AG10803 (cell line): ENCODE measurements at regions not wholly inside any gene's neighbourhood (a gene's known extent, or its start where the extent isn't known, plus 50 kb on each side); places are given as distances from the start of the nearest gene placed in this dataset.

Experiments used
- DNase-seq: peaks from one replicate; pipeline ENCODE4 v3.0.0; 2010; ENCODE audit warnings: low read depth
- H3K4me3 ChIP-seq: 2 replicates; pipeline ENCODE4 v1.5.1; 2011; ENCODE audit warnings: mild to moderate bottlenecking, low read length, control low read depth
- TF ChIP-seq, protein P1 (sequence below): conservative IDR thresholded peaks from 2 replicates; pipeline ENCODE4 v1.5.1; 2011; ENCODE audit warnings: mild to moderate bottlenecking, low read length, control low read depth, inconsistent platforms

DNA sequence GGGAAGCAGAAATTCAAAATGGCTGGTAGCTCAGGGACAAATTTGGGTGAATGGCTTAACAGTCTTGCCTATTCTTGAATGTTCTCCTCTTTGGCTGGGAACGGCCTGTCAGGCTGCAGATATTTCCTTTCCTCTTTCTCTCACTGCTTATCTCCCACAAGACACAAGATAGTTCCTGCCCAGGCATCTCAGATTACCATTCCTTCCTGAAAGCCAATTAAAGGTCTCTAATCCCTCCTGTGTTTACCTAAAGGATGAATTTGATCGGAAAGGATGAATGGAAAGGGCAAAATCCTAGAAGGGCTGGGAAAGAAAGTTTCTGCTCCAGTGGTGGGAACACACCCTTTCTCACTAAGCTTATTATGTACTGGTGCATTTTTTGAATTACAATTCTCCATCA is 95.9 kb upstream of the JAG1 start:
- TF ChIP-seq, protein P1, sequence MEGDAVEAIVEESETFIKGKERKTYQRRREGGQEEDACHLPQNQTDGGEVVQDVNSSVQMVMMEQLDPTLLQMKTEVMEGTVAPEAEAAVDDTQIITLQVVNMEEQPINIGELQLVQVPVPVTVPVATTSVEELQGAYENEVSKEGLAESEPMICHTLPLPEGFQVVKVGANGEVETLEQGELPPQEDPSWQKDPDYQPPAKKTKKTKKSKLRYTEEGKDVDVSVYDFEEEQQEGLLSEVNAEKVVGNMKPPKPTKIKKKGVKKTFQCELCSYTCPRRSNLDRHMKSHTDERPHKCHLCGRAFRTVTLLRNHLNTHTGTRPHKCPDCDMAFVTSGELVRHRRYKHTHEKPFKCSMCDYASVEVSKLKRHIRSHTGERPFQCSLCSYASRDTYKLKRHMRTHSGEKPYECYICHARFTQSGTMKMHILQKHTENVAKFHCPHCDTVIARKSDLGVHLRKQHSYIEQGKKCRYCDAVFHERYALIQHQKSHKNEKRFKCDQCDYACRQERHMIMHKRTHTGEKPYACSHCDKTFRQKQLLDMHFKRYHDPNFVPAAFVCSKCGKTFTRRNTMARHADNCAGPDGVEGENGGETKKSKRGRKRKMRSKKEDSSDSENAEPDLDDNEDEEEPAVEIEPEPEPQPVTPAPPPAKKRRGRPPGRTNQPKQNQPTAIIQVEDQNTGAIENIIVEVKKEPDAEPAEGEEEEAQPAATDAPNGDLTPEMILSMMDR: no peak
- H3K4me3 ChIP-seq: no peak overlapping the region
- DNase-seq: no peak

DNA sequence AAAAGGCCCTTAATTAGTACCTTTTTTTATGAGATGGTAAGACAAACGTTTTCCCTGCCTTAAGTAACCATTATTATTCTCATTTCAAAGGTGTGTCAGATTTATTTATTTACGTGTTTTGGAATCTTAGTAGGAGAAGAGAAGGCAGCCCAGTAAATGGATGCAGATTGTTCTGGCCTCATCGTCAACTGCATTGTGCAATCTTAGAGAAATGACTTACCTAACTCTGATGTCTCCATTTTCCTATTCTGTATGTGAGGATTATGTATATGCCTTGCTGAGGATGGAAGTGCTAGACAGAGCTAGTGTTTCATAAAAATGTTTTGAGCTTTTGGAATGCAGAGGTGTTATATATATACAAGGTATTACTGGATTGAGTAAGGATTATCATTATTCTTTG is 97.0 kb upstream of the JAG1 start:
- no peak overlapping the region for H3K4me3 ChIP-seq
- DNase-seq: no peak
- TF ChIP-seq, protein P1: no peak

DNA sequence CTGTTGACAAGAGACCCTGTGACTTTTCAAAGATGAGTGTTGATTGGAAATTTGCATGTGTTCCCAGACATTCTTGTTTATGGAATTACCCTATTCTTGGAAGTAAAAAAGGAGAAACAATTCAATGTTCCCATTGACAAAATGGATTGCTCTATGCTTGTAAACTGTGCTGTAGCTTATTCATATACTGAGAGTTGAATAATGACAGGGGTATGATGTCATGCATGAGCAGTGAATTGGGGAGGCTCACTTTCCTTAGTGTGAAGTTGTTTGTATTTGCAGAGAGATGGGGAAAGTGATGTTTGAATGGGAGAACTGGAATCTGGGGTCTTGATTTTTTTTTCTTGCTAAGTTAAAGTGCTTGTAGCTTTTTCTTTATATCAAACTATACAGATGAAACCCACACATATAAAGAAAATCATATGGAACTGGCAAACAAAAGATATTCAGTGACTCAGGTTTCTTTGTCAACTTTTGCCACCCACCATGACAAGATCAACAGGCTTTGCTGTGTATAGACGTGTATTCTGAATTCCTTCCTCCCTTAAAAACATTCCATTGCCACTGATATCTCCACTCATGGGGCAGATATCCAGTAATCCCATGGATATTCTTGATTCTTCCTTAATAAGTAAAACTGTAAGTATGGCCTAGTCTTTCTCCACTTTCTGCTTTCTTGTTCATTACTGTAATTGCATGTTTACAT is 97.8 kb upstream of the JAG1 start:
- no peak overlapping the region for H3K4me3 ChIP-seq
- DNase-seq: no peak
- TF ChIP-seq, protein P1: no peak

DNA sequence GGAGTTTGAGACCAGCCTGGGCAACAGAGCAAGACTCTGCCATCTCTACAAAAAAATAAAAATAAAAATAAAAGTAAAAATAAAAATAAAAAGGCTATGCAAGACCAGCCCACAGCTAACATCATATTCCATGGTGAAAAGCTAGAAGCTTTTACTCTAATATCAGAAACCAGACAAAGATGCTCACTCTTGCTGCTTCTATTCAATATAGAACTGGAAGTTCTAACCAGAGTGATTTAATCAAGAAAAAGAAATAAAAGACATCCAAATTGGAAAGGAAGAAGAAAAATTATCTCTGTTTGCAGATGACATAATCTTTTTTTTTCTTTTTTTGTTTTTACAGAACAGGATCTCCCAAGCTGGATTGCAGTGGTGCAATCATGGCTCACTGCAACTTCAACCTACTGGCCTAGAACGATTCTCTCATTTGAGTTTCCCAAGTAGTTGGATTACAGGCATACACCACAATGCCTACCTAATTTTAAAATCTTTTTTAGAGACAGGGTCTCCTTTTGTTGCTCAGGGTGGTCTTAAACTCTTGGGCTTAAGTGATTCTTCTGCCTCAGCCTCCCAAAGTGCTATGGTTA is 100.7 kb upstream of the JAG1 start:
- H3K4me3 ChIP-seq: no peak overlapping the region
- DNase-seq: no peak
- TF ChIP-seq, protein P1: no peak

DNA sequence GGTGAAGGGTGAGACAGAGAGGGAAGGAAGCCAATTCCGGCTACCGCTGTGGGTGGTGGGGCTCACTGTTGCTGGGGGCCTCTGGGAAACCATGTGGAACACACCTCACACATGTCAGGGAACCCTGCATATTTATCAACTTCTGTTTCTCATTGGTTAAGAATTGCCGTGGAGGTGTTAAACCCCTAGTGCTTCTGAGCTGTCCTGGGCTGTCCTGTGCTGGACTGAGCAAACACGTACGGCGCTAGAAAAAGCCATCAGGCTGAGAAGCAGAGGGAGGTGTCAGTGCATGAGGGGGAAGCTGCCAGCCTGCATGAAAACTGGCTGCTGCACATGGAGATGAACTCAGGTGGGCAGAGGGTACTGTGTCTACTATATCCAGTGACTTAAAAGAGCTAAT is 103.9 kb upstream of the JAG1 start:
- TF ChIP-seq, protein P1: no peak
- DNase-seq: no peak
- H3K4me3 ChIP-seq: no peak overlapping the region

DNA sequence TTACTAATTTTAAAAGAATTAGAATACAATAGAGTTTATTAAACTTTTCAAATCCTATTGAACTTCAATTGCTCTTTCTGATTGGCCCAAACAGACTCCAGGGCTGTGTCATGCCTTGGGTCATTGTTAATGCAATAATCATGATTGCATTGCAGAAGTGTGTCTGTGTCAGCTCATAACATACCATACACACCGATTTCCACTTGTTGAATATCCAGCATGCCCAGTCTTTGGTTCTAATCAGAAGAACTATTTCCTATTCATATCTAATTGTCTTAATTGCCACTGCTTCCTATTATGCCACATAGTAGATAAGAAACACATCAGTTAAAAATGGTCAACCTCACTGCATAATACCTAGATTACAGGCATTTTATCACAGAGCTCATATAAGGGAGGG is 106.1 kb upstream of the JAG1 start:
- TF ChIP-seq, protein P1: no peak
- no peak for DNase-seq
- H3K4me3 ChIP-seq: no peak overlapping the region

DNA sequence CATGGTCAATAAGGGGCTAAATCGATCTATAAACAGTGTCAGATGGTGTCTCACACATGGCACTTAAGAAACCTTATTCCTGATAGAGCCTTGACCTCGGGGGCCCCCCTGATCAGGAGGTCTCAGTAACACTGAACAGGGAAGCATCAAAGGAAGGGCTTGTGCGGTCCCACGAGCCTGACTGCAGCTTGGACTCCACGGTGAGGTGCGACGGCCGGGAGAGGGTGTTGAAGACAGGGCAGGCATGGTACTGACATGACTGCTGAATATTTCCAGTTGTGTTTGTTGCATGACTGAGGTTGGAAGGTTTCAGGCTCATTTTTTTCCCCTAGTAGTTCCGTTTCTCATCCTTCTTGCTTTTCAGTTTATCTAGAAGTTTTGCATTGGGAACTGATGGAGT is 107.1 kb upstream of the JAG1 start:
- TF ChIP-seq, protein P1: no peak

More for the DNA sequence above, 107.1 kb upstream of the JAG1 start:
- H3K4me3 ChIP-seq: no peak overlapping the region
- no peak for DNase-seq
